ES-I3 (cell line): ENCODE measurements at regions not wholly inside any gene's neighbourhood (a gene's known extent, or its start where the extent isn't known, plus 50 kb on each side); places are given as distances from the start of the nearest gene placed in this dataset.

Experiments used
- H3K36me3 ChIP-seq: 2 replicates; pipeline ENCODE4 v1.6.1; 2013; ENCODE audit warnings: mild to moderate bottlenecking, low read length, control low read depth, moderate library complexity; ENCODE audit not compliant: insufficient read depth
- H3K4me1 ChIP-seq: 2 replicates; pipeline ENCODE4 v1.6.1; 2013; ENCODE audit warnings: mild to moderate bottlenecking, control low read depth, low read length; ENCODE audit not compliant: insufficient read depth
- H3K9ac ChIP-seq: 2 replicates; pipeline ENCODE4 v1.6.1; 2013; ENCODE audit warnings: low read depth, mild to moderate bottlenecking, low read length, moderate library complexity
- H3K9me3 ChIP-seq: 2 replicates; pipeline ENCODE4 v1.6.1; 2013; ENCODE audit warnings: mild to moderate bottlenecking, low read length, moderate library complexity; ENCODE audit not compliant: control insufficient read depth, insufficient read depth

- H3K4me1 ChIP-seq: no peaks in the 10 kb centered on the region
- H3K9ac ChIP-seq: no peak overlapping the region
- peaks cover 14% of the 10 kb centered on the region for H3K9me3 ChIP-seq
- no peaks in the 10 kb centered on the region for H3K36me3 ChIP-seq
These were observed 199.3 kb downstream of the PCDH18 start for GRCh38 chr4:137333031-137333430.

- no peaks in the 10 kb centered on the region for H3K9me3 ChIP-seq
- no peak overlapping the region for H3K9ac ChIP-seq
- peaks cover 6% of the 10 kb centered on the region; the same call in 1 of the 2 replicates for H3K4me1 ChIP-seq
- H3K36me3 ChIP-seq: no peaks in the 10 kb centered on the region
These were observed 220.0 kb downstream of the PCDH18 start for GRCh38 chr4:137312257-137312656.

GRCh38 chr4:137310593-137311490 is 221.5 kb downstream of the PCDH18 start:
- H3K9me3 ChIP-seq: no peaks in the 10 kb centered on the region
- no peaks in the 10 kb centered on the region for H3K36me3 ChIP-seq
- no peak overlapping the region for H3K9ac ChIP-seq
- H3K4me1 ChIP-seq: peaks cover 6% of the 10 kb centered on the region; the same call in 1 of the 2 replicates

GRCh38 chr4:137310166-137310565 is 222.1 kb downstream of the PCDH18 start:
- H3K36me3 ChIP-seq: no peaks in the 10 kb centered on the region
- no peak overlapping the region for H3K9ac ChIP-seq
- no peaks in the 10 kb centered on the region for H3K9me3 ChIP-seq
- H3K4me1 ChIP-seq: peaks cover 6% of the 10 kb centered on the region; the same call in 1 of the 2 replicates

GRCh38 chr4:137309424-137309823 is 222.9 kb downstream of the PCDH18 start:
- Histone ChIP-seq H3K4me1 (peaks cover 6% of the 10 kb centered on the region; the same call in 1 of the 2 replicates), H3K9me3 (no peaks in the 10 kb centered on the region), H3K36me3 (no peaks in the 10 kb centered on the region), H3K9ac (no peak overlapping the region)

GRCh38 chr4:137307806-137308205 is 224.5 kb downstream of the PCDH18 start:
- H3K36me3 ChIP-seq: no peaks in the 10 kb centered on the region
- H3K9me3 ChIP-seq: no peaks in the 10 kb centered on the region
- peaks cover 6% of the 10 kb centered on the region; the same call in 1 of the 2 replicates for H3K4me1 ChIP-seq
- no peak overlapping the region for H3K9ac ChIP-seq

- H3K9ac ChIP-seq: no peak overlapping the region
- H3K4me1 ChIP-seq: no peaks in the 10 kb centered on the region
- no peaks in the 10 kb centered on the region for H3K9me3 ChIP-seq
- H3K36me3 ChIP-seq: no peaks in the 10 kb centered on the region
These were observed 231.5 kb downstream of the PCDH18 start for GRCh38 chr4:137300776-137301175.

GRCh38 chr4:137299281-137299680 is 233.0 kb downstream of the PCDH18 start:
- Histone ChIP-seq H3K4me1 (no peaks in the 10 kb centered on the region), H3K9ac (no peak overlapping the region), H3K9me3 (no peaks in the 10 kb centered on the region), H3K36me3 (no peaks in the 10 kb centered on the region)

GRCh38 chr4:137293281-137293680 is 239.0 kb downstream of the PCDH18 start:
- no peaks in the 10 kb centered on the region for H3K36me3 ChIP-seq
- no peak overlapping the region for H3K9ac ChIP-seq
- H3K4me1 ChIP-seq: no peaks in the 10 kb centered on the region
- H3K9me3 ChIP-seq: no peaks in the 10 kb centered on the region

GRCh38 chr4:137283737-137284136 is 248.6 kb downstream of the PCDH18 start:
- Histone ChIP-seq H3K9ac (no peak overlapping the region), H3K4me1 (no peaks in the 10 kb centered on the region), H3K9me3 (no peaks in the 10 kb centered on the region), H3K36me3 (no peaks in the 10 kb centered on the region)

GRCh38 chr4:137278431-137278830 is 253.9 kb downstream of the PCDH18 start:
- no peaks in the 10 kb centered on the region for H3K9me3 ChIP-seq
- H3K9ac ChIP-seq: no peak overlapping the region
- no peaks in the 10 kb centered on the region for H3K4me1 ChIP-seq
- no peaks in the 10 kb centered on the region for H3K36me3 ChIP-seq

GRCh38 chr4:137274404-137274803 is 257.9 kb downstream of the PCDH18 start:
- H3K36me3 ChIP-seq: no peaks in the 10 kb centered on the region
- no peaks in the 10 kb centered on the region for H3K4me1 ChIP-seq
- H3K9ac ChIP-seq: no peak overlapping the region
- no peaks in the 10 kb centered on the region; the same call in 1 of the 2 replicates for H3K9me3 ChIP-seq

GRCh38 chr4:137267024-137267423 is 265.3 kb downstream of the PCDH18 start:
- H3K9ac ChIP-seq: no peak overlapping the region
- no peaks in the 10 kb centered on the region; the same call in 1 of the 2 replicates for H3K9me3 ChIP-seq
- H3K4me1 ChIP-seq: peaks cover 4% of the 10 kb centered on the region; the same call in 1 of the 2 replicates

GRCh38 chr4:137266511-137266910 is 265.8 kb downstream of the PCDH18 start:
- Histone ChIP-seq H3K9me3 (no peaks in the 10 kb centered on the region; the same call in 1 of the 2 replicates), H3K9ac (no peak overlapping the region), H3K36me3 (no peaks in the 10 kb centered on the region), H3K4me1 (peaks cover 4% of the 10 kb centered on the region; the same call in 1 of the 2 replicates)

More at GRCh38 chr4:137267024-137267423, 265.3 kb downstream of the PCDH18 start:
- no peaks in the 10 kb centered on the region for H3K36me3 ChIP-seq

- no peaks in the 10 kb centered on the region for H3K9me3 ChIP-seq
- no peak overlapping the region for H3K9ac ChIP-seq
- peaks cover 4% of the 10 kb centered on the region; the same call in 1 of the 2 replicates for H3K4me1 ChIP-seq
- H3K36me3 ChIP-seq: no peaks in the 10 kb centered on the region
These were observed 269.1 kb downstream of the PCDH18 start for GRCh38 chr4:137263206-137263605.
